Osteoblast (primary cell): ENCODE measurements at regions not wholly inside any gene's neighbourhood (a gene's known extent, or its start where the extent isn't known, plus 50 kb on each side); places are given as distances from the start of the nearest gene placed in this dataset.
A peak's percentile ranks its signal among the peaks of the same experiment; 100 is the strongest.
"Not testable (repeated sequence)": the region's sequence is repeated elsewhere in the genome, so short reads cannot be mapped to it uniquely, and the experiment has no call there.

ENCODE experiments used
- DNase-seq: peaks from one replicate; pipeline ENCODE4 v3.0.0; 2011; ENCODE audit warnings: low spot score, mixed read lengths; ENCODE audit not compliant: insufficient read length; ENCODE audit errors: missing footprints
- H2AFZ ChIP-seq: 2 replicates; pipeline ENCODE4 v1.6.0; 2011; ENCODE audit warnings: mild to moderate bottlenecking, low read length
- H3K27ac ChIP-seq: 2 replicates; pipeline ENCODE4 v1.5.1; 2011; ENCODE audit warnings: mild to moderate bottlenecking, low read depth, low read length, moderate library complexity
- H3K27me3 ChIP-seq: 2 replicates; pipeline ENCODE4 v1.6.0; 2012; ENCODE audit warnings: mild to moderate bottlenecking, control low read depth, inconsistent platforms, low read length, moderate library complexity; ENCODE audit not compliant: insufficient read depth
- H3K36me3 ChIP-seq: 2 replicates; pipeline ENCODE4 v1.5.1; 2011; ENCODE audit warnings: mild to moderate bottlenecking, low read length, control low read depth, moderate library complexity; ENCODE audit not compliant: insufficient read depth
- H3K4me1 ChIP-seq: 2 replicates; pipeline ENCODE4 v1.5.1; 2011; ENCODE audit warnings: mild to moderate bottlenecking, low read length, control low read depth, moderate library complexity; ENCODE audit not compliant: insufficient read depth
- H3K4me2 ChIP-seq: 2 replicates; pipeline ENCODE4 v1.6.0; 2011; ENCODE audit warnings: mild to moderate bottlenecking, low read length; ENCODE audit not compliant: insufficient read depth
- H3K4me3 ChIP-seq: fragments of 200-600 bp; sonication (generic); 3 replicates; pipeline ENCODE4 v1.5.1; 2012; ENCODE audit warnings: mild to moderate bottlenecking, low read length, inconsistent platforms; ENCODE audit not compliant: insufficient read depth
- H3K79me2 ChIP-seq: 2 replicates; pipeline ENCODE4 v1.6.0; 2012; ENCODE audit warnings: mild to moderate bottlenecking, low read length, control low read depth, inconsistent platforms; ENCODE audit not compliant: insufficient read depth
- H3K9me3 ChIP-seq: 2 replicates; pipeline ENCODE4 v1.5.1; 2011; ENCODE audit warnings: low read depth, low read length, control low read depth
- H4K20me1 ChIP-seq: 2 replicates; pipeline ENCODE4 v1.6.0; 2012; ENCODE audit warnings: mild to moderate bottlenecking, low read length, control low read depth; ENCODE audit not compliant: insufficient read depth
- TF ChIP-seq, protein P1 (sequence below): IDR thresholded peaks from 2 replicates; pipeline ENCODE4 v1.5.1; 2011; ENCODE audit warnings: mild to moderate bottlenecking, low read depth, low read length, moderate library complexity; ENCODE audit errors: extremely low read depth

DNA sequence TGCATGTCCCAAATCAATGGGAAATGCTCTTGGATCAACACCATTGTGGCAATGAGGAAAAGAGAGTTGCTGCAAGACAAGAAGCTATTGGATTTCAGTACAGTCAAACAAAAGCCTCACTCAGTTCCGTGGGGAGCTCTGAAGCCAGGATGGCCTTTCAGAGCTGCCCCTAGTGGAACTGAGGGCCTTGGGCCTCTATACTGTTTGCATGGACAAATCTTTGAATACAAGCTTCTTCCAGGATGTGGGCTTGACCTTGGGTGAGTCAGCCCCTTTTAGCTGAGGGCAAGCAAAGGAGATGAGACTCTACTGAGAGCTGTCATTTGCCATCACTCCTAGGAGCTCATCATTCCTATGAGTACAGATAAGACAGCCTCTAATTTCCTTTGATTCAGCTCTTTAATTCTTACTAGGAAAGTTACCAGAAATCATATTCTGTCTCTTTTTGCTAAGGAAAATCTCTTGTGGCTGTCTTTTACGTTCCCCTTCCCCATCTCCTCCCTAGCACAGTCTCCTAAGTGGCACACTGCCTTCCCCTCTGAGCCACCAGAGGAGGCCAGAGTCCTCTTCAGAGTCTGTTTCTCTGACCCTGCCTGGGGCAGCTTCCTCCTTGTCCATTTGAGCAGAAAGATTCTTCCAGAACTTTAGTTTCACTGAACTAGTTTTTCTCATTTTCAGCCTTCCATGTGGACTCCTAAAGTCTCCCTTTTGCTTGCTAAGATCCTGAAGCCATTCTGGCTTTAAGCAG, 168.8 kb upstream of the POC5 start:
- peaks cover 2% of the 10 kb centered on the region for H3K9me3 ChIP-seq
- H3K27ac ChIP-seq, result no peak overlapping the region
- H4K20me1 ChIP-seq, result no peaks in the 10 kb centered on the region
- no peak for DNase-seq
- no peak overlapping the region for H2AFZ ChIP-seq
- TF ChIP-seq, protein P1, sequence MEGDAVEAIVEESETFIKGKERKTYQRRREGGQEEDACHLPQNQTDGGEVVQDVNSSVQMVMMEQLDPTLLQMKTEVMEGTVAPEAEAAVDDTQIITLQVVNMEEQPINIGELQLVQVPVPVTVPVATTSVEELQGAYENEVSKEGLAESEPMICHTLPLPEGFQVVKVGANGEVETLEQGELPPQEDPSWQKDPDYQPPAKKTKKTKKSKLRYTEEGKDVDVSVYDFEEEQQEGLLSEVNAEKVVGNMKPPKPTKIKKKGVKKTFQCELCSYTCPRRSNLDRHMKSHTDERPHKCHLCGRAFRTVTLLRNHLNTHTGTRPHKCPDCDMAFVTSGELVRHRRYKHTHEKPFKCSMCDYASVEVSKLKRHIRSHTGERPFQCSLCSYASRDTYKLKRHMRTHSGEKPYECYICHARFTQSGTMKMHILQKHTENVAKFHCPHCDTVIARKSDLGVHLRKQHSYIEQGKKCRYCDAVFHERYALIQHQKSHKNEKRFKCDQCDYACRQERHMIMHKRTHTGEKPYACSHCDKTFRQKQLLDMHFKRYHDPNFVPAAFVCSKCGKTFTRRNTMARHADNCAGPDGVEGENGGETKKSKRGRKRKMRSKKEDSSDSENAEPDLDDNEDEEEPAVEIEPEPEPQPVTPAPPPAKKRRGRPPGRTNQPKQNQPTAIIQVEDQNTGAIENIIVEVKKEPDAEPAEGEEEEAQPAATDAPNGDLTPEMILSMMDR, result no peak
- no peaks in the 10 kb centered on the region for H3K27me3 ChIP-seq
- H3K4me3 ChIP-seq, result no peak overlapping the region
- no peak overlapping the region for H3K4me2 ChIP-seq
- H3K4me1 ChIP-seq, result no peaks in the 10 kb centered on the region
- no peaks in the 10 kb centered on the region for H3K79me2 ChIP-seq
- no peaks in the 10 kb centered on the region for H3K36me3 ChIP-seq

DNA sequence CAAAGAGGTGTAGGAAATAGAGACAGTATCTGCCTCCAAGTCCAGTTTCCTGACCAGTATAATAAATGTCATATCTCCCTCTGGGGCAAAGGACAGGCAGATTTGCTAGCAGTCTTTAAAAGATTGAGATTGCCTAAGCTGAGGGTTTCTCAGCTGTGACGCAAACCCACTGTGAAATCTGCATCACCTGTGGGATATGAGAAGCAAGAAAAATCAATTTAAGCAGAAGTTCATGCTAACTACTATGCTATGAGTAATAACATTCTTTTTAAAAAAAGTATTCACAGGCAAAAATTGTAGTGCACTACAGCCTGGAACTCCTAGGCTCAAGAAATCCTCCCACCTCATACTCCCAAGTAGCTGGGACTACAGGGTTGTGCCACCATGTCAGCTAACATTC, 168.1 kb upstream of the POC5 start:
- Histone ChIP-seq H3K36me3 (no peaks in the 10 kb centered on the region), H4K20me1 (no peaks in the 10 kb centered on the region), H3K4me1 (no peaks in the 10 kb centered on the region), H3K79me2 (no peaks in the 10 kb centered on the region), H3K27ac (no peak overlapping the region), H3K4me2 (no peak overlapping the region), H3K9me3 (no peaks in the 10 kb centered on the region), H3K27me3 (no peaks in the 10 kb centered on the region), H2AFZ (no peak overlapping the region), H3K4me3 (no peak overlapping the region)
- DNase-seq, result no peak
- TF ChIP-seq, protein P1, result no peak

DNA sequence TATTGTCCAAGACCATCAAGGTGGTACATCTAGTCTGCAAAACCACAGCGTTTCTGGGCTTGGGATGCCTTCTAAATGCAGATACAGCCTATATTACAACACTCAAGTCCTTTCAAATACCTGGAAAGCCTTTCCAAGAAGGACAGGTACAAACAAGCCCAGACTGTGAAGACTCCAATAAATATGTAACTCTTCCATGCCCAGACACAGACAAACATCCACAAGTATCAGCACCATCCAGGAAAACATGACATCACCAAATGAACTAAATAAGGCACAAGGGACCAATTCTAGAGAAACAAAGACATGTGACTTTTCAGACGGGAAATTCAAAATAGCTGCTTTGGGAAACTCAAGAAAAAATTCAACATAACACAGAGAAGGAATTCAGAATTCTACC, 152.7 kb upstream of the POC5 start:
- no peaks in the 10 kb centered on the region for H3K4me1 ChIP-seq
- H2AFZ ChIP-seq, result no peak overlapping the region
- H3K27me3 ChIP-seq, result no peaks in the 10 kb centered on the region

DNA sequence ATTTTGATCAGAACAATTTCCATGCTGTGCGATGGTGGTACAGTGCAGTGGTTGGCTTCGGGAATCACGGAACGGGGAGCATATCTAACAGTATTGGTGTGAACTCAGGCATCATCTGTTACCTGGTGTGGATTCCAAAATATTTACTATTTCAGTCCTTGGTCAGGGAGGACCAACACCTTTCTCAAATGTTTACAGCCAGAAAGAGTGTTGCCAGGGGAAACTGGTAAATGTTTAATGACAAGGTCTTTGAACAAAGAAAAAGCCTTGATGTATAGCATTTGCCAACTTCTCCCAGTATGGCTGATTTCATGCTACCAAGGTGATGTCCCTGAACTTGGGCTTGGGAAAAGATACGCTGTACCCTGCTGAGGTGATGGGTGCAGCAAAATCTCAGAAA, 145.6 kb upstream of the POC5 start:
- DNase-seq, result peak; percentile 69
- Histone ChIP-seq H3K9me3 (no peaks in the 10 kb centered on the region), H3K4me1 (no peaks in the 10 kb centered on the region), H3K79me2 (no peaks in the 10 kb centered on the region), H3K36me3 (no peaks in the 10 kb centered on the region), H4K20me1 (no peaks in the 10 kb centered on the region), H3K27me3 (no peaks in the 10 kb centered on the region), H3K27ac (no peak overlapping the region), H2AFZ (no peak overlapping the region), H3K4me3 (no peak overlapping the region), H3K4me2 (no peak overlapping the region)
- TF ChIP-seq, protein P1, result no peak

More for the DNA sequence above, 152.7 kb upstream of the POC5 start:
- no peaks in the 10 kb centered on the region for H3K79me2 ChIP-seq
- no peak for DNase-seq
- no peaks in the 10 kb centered on the region for H4K20me1 ChIP-seq
- TF ChIP-seq, protein P1, result no peak
- no peak overlapping the region for H3K4me2 ChIP-seq
- no peaks in the 10 kb centered on the region for H3K9me3 ChIP-seq
- H3K27ac ChIP-seq, result no peak overlapping the region
- H3K36me3 ChIP-seq, result no peaks in the 10 kb centered on the region
- H3K4me3 ChIP-seq, result no peak overlapping the region

DNA sequence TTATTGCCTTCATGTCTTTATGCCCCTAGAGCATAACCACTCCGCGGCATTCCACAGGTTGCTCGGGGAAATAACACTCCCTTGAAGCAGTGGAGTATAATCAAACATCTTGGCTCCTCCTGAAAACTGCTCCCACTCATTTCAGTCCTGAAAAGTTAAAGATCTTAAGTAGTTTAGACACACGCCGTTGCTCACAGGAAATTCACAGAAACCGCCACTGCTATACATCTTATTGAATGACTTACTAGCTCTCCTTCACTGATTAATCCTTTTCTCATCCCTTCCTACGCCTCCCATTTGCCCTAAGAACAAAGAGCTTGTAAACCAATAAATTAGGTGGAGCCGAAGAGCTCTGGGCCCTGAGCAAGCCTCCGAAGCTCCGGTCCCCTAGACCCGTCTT, 142.4 kb upstream of the POC5 start:
- not testable (repeated sequence) for H3K27ac ChIP-seq, H2AFZ ChIP-seq, DNase-seq, H4K20me1 ChIP-seq, H3K9me3 ChIP-seq, H3K79me2 ChIP-seq, H3K4me1 ChIP-seq, H3K4me3 ChIP-seq, H3K36me3 ChIP-seq, H3K4me2 ChIP-seq, H3K27me3 ChIP-seq
